ENCODE measurements at regions not wholly inside any gene's neighbourhood (a gene's known extent, or its start where the extent isn't known, plus 50 kb on each side); places are given as distances from the start of the nearest gene placed in this dataset.

GRCh38 chr18:57890266-57890665 is 87.2 kb upstream of the ATP8B1 start:
- H3K27ac Mint-ChIP-seq (ENCODE audit: unreplicated experiment), result no peak overlapping the region
- no peaks in the 10 kb centered on the region for H3K4me1 Mint-ChIP-seq
- peaks cover 2% of the 10 kb centered on the region for H3K27me3 Mint-ChIP-seq (ENCODE audit: low read depth)
- H3K4me3 Mint-ChIP-seq, result no peak overlapping the region
- H3K9me3 Mint-ChIP-seq, result peaks cover 6% of the 10 kb centered on the region
- H3K36me3 Mint-ChIP-seq (ENCODE audit: low read depth), result peaks cover 3% of the 10 kb centered on the region
- DNase-seq (ENCODE audit: low read depth, low spot score), result no peak
- TF ChIP-seq CTCF (conservative IDR thresholded peaks at IDR 0.05), result no peak

- no peak for TF ChIP-seq CTCF (conservative IDR thresholded peaks at IDR 0.05)
- Mint-ChIP-seq H3K9me3 (peaks cover 6% of the 10 kb centered on the region), H3K4me3 (no peak overlapping the region), H3K27me3 (ENCODE audit: low read depth) (peaks cover 2% of the 10 kb centered on the region), H3K27ac (ENCODE audit: unreplicated experiment) (no peak overlapping the region), H3K4me1 (no peaks in the 10 kb centered on the region), H3K36me3 (ENCODE audit: low read depth) (peaks cover 3% of the 10 kb centered on the region)
- no peak for DNase-seq (ENCODE audit: low read depth, low spot score)
Observed at GRCh38 chr18:57889841-57890240, 86.7 kb upstream of the ATP8B1 start.

- Mint-ChIP-seq H3K36me3 (ENCODE audit: low read depth) (peaks cover 3% of the 10 kb centered on the region), H3K27me3 (ENCODE audit: low read depth) (peaks cover 2% of the 10 kb centered on the region), H3K27ac (ENCODE audit: unreplicated experiment) (no peak overlapping the region), H3K4me3 (no peak overlapping the region), H3K9me3 (peaks cover 6% of the 10 kb centered on the region), H3K4me1 (no peaks in the 10 kb centered on the region)
- no peak for TF ChIP-seq CTCF (conservative IDR thresholded peaks at IDR 0.05)
- no peak for DNase-seq (ENCODE audit: low read depth, low spot score)
Observed at GRCh38 chr18:57887543-57888383, 84.6 kb upstream of the ATP8B1 start.

- no peak for DNase-seq (ENCODE audit: low read depth, low spot score)
- H3K36me3 Mint-ChIP-seq (ENCODE audit: low read depth), result peaks cover 3% of the 10 kb centered on the region
- H3K9me3 Mint-ChIP-seq, result peaks cover 6% of the 10 kb centered on the region
- no peak overlapping the region for H3K27ac Mint-ChIP-seq (ENCODE audit: unreplicated experiment)
- no peak for TF ChIP-seq CTCF (conservative IDR thresholded peaks at IDR 0.05)
- no peaks in the 10 kb centered on the region for H3K27me3 Mint-ChIP-seq (ENCODE audit: low read depth)
- H3K4me1 Mint-ChIP-seq, result no peaks in the 10 kb centered on the region
- H3K4me3 Mint-ChIP-seq, result no peak overlapping the region
Observed at GRCh38 chr18:57885931-57886330, 82.8 kb upstream of the ATP8B1 start.

GRCh38 chr18:57882465-57882864 is 79.3 kb upstream of the ATP8B1 start:
- Mint-ChIP-seq H3K27ac (ENCODE audit: unreplicated experiment) (no peak overlapping the region), H3K36me3 (ENCODE audit: low read depth) (no peaks in the 10 kb centered on the region), H3K9me3 (peaks cover 10% of the 10 kb centered on the region), H3K4me1 (no peaks in the 10 kb centered on the region), H3K27me3 (ENCODE audit: low read depth) (no peaks in the 10 kb centered on the region), H3K4me3 (no peak overlapping the region)
- no peak for TF ChIP-seq CTCF (conservative IDR thresholded peaks at IDR 0.05)
- DNase-seq (ENCODE audit: low read depth, low spot score), result no peak

All from neural crest cell (in vitro differentiated cells).